Lower leg skin (tissue), 3 donors: ENCODE measurements at regions not wholly inside any gene's neighbourhood (a gene's known extent, or its start where the extent isn't known, plus 50 kb on each side); places are given as distances from the start of the nearest gene placed in this dataset.

Experiments used
- CTCF ChIP-seq, 3 donors: fragments of 450-650 bp; IDR thresholded peaks; one replicate each; pipeline ENCODE4 v1.5.1; 2016; ENCODE audit warnings: antibody characterized with exemption in 3 of 3, mild to moderate bottlenecking in 3 of 3, moderate library complexity in 2 of 3
- POLR2A ChIP-seq, 2 donors: fragments of 450-650 bp; IDR thresholded peaks; one replicate each; pipeline ENCODE4 v1.6.1; 2016 to 2017; ENCODE audit warnings: antibody characterized with exemption in 2 of 2, mild to moderate bottlenecking in 1 of 2, moderate library complexity in 1 of 2

GRCh38 chr6:3610921-3611320, 140.6 kb downstream of the PXDC1 start:
- TF ChIP-seq CTCF (IDR thresholded peaks at IDR 0.05) (no peak), POLR2A (IDR thresholded peaks at IDR 0.05) (no peak)
